ENCODE measurements at regions not wholly inside any gene's neighbourhood (a gene's known extent, or its start where the extent isn't known, plus 50 kb on each side); places are given as distances from the start of the nearest gene placed in this dataset.

- TF ChIP-seq CTCF (IDR thresholded peaks at IDR 0.05) (no peak), POLR2AphosphoS5 (IDR thresholded peaks at IDR 0.05) (no peak), POLR2A (IDR thresholded peaks at IDR 0.05) (no peak)
Observed at GRCh38 chr6:14348389-14348788, 230.8 kb downstream of the CD83 start.
